SKM-1 treated with dmso at 0.1 percent for 144 hours (cell line): ENCODE measurements at regions not wholly inside any gene's neighbourhood (a gene's known extent, or its start where the extent isn't known, plus 50 kb on each side); places are given as distances from the start of the nearest gene placed in this dataset.
A peak's percentile ranks its signal among the peaks of the same experiment; 100 is the strongest.

Experiments
- DNase-seq: peaks from one replicate; lab custom pipeline; 2025; ENCODE audit not compliant: unreplicated experiment; lab: John Stamatoyannopoulos, UW

DNA sequence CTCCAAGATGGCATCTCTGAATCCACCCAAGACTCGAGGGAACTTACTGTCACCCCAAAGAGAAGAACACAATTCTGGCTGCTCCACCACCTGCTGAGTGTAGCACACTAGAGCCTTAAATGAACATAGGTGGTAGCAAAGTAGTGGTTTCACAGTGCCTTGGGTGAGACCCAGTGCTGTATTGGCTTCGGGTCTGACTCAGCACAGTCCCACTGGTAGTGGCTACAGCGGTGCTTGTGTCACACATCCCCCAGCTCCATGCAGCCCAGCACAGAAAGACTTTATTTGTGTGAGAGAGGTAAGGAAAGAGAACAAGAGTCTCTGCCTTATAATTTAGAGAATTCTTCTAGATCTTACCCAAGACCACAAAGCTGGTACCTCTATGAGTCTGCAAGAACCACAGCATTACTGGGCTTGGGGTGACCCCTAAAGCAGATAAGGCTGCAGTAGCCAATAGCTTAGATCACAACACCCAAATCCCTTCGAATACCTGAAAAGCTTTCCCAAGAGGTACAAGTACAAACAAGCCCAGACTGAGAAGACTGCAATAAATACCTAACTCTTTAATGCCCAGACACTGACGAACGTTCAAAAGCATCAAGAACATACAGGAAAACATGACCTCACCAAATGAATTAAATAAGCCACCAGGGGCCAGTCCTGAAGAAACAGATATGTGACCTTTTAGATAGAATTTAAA is 83.3 kb upstream of the SLC38A4 start:
- no peak for DNase-seq

GRCh38 chr12:46910830-46911229 is 85.0 kb upstream of the SLC38A4 start:
- no peak for DNase-seq

GRCh38 chr12:46914336-46914735 is 88.5 kb upstream of the SLC38A4 start:
- no peak for DNase-seq

DNA sequence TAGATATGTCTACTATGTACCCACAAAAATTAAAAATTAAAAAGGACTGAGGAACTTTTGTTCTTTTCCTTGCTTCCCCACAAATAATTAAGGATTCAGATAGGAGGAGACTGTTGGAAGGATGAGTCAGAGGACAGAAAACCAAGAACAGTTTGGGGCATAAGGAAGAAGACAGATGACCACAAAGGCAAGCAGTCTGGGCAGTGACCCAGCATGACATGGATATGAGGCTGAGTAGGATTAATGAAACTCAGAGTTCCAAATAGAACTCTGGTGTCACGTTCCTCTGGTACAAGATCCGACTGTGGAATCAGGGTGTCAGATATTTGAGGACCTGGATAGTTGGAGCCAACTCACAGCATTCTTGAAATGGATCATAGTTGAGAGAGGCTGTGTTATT is 89.3 kb upstream of the SLC38A4 start:
- DNase-seq = no peak

GRCh38 chr12:46915836-46916235 is 90.0 kb upstream of the SLC38A4 start:
- no peak for DNase-seq

- DNase-seq = no peak
Measured at GRCh38 chr12:46916796-46917419, 91.1 kb upstream of the SLC38A4 start.

DNA sequence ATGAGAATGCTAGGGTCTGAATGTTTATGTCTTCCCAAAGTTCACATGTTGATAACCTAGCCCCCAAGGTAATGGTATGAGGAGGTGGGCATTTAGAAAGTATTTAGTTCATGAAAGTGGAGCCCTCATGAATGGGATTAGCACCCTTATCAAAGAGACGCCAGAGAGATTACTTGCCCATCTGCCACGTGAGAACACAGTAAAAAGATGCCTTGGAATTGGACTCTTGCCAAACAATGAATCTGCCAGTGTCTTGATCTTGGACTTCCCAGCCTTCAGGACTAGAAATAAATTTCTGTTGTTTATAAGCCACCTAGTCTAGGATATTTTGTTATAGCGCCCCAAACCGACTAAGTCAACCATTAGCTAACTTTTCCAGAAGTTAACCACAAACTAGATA is 92.0 kb upstream of the SLC38A4 start:
- no peak for DNase-seq

DNA sequence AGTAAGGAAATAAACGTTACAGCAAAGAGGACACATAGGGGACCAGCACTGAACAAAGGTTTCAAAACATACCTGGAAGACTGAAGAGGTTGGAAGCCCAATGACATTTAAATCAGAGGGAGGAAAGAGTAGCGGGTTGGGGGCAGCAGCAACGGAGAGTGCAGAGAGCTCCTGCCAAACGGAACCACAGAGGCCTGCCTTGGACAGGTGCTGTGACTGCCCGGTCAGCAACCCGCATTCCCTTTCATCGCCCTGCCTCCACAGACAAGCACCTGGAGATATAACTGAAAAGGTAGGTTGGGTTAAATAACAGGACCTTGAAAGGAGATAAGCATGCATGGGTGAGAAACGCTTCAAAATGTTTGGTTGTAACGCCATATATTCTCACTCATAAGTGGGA is 92.8 kb upstream of the SLC38A4 start:
- no peak for DNase-seq

DNA sequence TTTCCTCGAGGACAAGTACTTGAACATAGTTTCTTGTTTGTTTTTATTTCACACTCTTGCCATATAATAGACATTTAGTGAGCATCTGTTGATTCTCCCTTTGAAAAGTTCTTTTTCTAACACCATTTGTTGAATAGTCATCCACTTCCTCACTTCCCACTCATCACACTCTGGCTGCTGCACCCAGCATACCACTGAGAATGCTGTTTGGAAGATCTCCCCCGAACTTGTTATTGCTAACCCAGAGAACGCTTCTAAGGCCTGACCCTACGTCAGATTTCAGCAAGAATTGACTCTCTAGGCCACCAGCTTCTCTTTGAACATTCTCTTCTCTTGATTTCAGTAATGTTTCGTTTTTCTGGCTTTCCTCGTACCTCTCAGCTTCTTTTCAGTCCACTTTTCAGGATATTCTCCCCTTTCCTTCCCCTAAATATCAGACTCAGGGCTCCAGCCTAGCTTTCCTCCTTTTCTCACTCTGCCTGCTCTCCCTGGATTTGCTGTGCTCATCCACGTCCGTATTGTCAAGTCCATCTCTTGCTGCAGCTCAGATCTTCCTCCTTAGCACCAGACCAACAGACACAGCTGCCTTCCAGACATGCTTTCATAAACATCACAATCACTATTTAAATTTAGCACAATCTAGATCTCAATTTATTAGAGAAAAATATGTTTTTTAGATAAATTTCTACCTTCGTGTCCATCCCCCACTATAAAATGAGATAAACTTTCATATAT is 94.0 kb upstream of the SLC38A4 start:
- no peak for DNase-seq

DNA sequence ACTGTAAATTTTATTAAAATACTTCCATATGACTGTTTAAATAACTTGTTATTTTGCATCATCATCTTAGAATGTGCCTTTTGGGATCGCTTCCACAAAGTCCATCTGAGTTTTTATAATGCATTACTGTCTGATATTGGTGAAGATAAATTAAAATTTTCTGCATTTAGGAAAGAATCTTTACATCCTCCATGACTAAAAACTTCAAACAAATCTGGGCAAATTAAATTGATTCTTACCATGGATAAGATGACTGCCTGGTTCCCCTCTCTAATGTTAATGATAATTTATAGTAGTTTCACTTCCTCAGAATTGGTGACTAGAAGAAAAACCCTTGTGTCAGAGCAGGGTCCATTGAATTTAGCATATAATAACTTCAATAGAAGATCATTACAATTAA is 94.7 kb upstream of the SLC38A4 start:
- DNase-seq = no peak

- DNase-seq = no peak
Measured at GRCh38 chr12:46921048-46921763, 95.4 kb upstream of the SLC38A4 start.

- no peak for DNase-seq
Measured at GRCh38 chr12:46921764-46922133, 96.0 kb upstream of the SLC38A4 start.

GRCh38 chr12:46926526-46926925 is 100.7 kb upstream of the SLC38A4 start:
- DNase-seq = peak; percentile 42

GRCh38 chr12:46930101-46930500 is 104.3 kb upstream of the SLC38A4 start:
- no peak for DNase-seq

DNA sequence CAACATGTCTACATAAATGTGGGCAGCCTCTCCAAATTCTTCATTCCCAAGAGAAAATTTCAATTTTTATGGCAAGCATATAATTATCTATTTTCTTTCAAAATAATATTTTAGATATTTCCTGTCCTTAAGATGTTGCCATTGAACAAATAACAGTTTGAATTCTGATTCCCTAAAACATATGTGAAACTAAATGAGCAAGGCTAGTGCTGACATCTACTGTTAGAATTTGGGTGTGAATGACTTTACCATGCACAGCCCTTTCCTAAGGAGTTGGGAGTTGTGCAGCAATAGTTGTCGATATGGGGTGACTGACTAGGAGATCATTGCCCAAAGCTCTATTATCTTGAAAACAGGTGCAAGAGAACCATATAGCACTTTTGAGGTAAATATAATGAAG is 108.2 kb upstream of the SLC38A4 start:
- DNase-seq = peak; percentile 1

- DNase-seq = no peak
Measured at GRCh38 chr12:46934374-46935111, 108.7 kb upstream of the SLC38A4 start.

GRCh38 chr12:46935271-46935847 is 109.6 kb upstream of the SLC38A4 start:
- DNase-seq = no peak

GRCh38 chr12:46936042-46936441 is 110.2 kb upstream of the SLC38A4 start:
- DNase-seq = no peak

- no peak for DNase-seq
Measured at GRCh38 chr12:46938071-46938678, 112.4 kb upstream of the SLC38A4 start.

DNA sequence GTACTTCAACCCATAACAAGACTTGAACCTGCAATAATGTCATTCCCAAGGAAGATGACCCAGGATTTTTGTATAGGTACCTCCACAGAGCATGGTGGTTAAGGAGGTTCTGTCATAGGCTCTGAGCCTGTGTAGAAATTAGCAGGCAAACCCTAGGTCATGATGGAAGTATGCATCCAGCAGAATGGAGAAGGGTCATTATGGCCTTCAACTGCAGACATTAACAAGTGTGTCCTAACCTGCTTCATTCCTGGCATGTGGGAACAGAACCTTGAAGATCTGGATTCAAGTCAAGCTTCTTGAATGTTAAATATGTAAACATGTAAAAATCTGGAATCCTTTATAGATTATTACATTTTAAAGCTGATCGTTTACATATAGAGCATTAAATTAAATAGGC is 116.2 kb upstream of the SLC38A4 start:
- no peak for DNase-seq
